AG04450 (cell line): ENCODE measurements at regions not wholly inside any gene's neighbourhood (a gene's known extent, or its start where the extent isn't known, plus 50 kb on each side); places are given as distances from the start of the nearest gene placed in this dataset.

Experiments
- CTCF ChIA-PET: fragments of 300-600, 350-600 bp; formaldehyde crosslinking; extraction: SDS; loops from one replicate; lab custom pipeline; 2022; ENCODE audit warnings: antibody characterized with exemption, inconsistent platforms; lab: Charles Lee
- POLR2A ChIA-PET: fragments of 350-600 bp; formaldehyde crosslinking; extraction: SDS; loops from one replicate; lab custom pipeline; 2021; ENCODE audit warnings: antibody characterized with exemption, inconsistent platforms; lab: Yijun Ruan, JAX
- DNase-seq: peaks from one replicate; pipeline ENCODE4 v3.0.0-alpha.2; 2011; ENCODE audit warnings: low read depth, low spot score
- H3K27ac ChIP-seq: one replicate; pipeline ENCODE4 v1.5.1; 2012; ENCODE audit warnings: low read depth, low read length, control low read depth
- H3K27me3 ChIP-seq: one replicate; pipeline ENCODE4 v1.6.0; 2012; ENCODE audit warnings: low read length; ENCODE audit not compliant: control insufficient read depth, insufficient read depth
- H3K4me3 ChIP-seq: 2 replicates; pipeline ENCODE4 v1.5.1; 2011; ENCODE audit warnings: mild to moderate bottlenecking, low read depth, low read length, control low read depth
- H3K9me3 ChIP-seq: 2 replicates; pipeline ENCODE4 v1.5.1; 2012; ENCODE audit warnings: low read length; ENCODE audit not compliant: control insufficient read depth, insufficient read depth
- TF ChIP-seq, protein P1 (sequence below): IDR thresholded peaks from 2 replicates; pipeline ENCODE4 v1.5.1; 2011; ENCODE audit warnings: low read depth, low read length, control low read depth, inconsistent platforms

- no peak for DNase-seq
- ChIA-PET CTCF (no interaction called here), POLR2A (no interaction called here)
- TF ChIP-seq, protein P1, sequence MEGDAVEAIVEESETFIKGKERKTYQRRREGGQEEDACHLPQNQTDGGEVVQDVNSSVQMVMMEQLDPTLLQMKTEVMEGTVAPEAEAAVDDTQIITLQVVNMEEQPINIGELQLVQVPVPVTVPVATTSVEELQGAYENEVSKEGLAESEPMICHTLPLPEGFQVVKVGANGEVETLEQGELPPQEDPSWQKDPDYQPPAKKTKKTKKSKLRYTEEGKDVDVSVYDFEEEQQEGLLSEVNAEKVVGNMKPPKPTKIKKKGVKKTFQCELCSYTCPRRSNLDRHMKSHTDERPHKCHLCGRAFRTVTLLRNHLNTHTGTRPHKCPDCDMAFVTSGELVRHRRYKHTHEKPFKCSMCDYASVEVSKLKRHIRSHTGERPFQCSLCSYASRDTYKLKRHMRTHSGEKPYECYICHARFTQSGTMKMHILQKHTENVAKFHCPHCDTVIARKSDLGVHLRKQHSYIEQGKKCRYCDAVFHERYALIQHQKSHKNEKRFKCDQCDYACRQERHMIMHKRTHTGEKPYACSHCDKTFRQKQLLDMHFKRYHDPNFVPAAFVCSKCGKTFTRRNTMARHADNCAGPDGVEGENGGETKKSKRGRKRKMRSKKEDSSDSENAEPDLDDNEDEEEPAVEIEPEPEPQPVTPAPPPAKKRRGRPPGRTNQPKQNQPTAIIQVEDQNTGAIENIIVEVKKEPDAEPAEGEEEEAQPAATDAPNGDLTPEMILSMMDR = no peak
- H3K4me3 ChIP-seq = no peak overlapping the region
- H3K9me3 ChIP-seq = no peaks in the 10 kb centered on the region; the same call in 1 of the 2 replicates
- no peak overlapping the region for H3K27ac ChIP-seq
- H3K27me3 ChIP-seq = peaks cover 26% of the 10 kb centered on the region
Measured at GRCh38 chr16:66286527-66286926, 80.0 kb upstream of the CDH5 start.

DNA sequence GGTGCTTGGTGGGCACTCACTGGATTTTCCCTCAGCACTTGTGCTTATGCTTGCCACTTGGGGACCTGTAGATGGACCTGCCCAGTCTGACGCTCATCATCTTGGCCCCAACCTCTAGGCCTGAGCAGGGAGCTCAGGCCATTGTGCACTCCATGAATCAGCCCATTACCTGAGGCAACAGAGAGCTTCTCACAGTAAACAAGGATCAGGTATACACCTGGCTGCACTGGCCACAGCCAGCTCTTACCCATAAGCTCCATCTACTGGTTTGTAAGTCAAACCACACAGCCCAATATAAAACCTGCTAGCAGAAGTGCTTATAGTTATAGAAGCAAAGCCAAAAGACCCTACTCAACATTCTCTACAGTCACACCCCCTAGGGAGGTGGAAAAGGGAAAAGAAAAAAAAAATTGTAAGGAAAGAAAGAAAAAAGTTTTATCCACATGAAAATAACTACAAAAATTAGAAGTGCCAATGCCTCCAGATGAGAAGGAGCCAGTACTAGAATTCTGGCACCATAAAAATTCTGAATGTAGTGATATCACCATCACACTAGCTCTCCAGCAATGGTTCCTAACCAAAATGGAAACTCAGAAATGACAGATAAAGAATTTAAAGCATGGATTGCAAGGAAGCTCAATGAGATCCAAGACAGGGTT, 87.8 kb upstream of the CDH5 start:
- no peak for DNase-seq
- TF ChIP-seq, protein P1 = no peak
- Histone ChIP-seq H3K27ac (no peak overlapping the region), H3K27me3 (peaks cover 16% of the 10 kb centered on the region), H3K9me3 (no peaks in the 10 kb centered on the region; the same call in 1 of the 2 replicates), H3K4me3 (no peak overlapping the region)
- ChIA-PET POLR2A (no interaction called here), CTCF (interaction anchor here (0.6 to 1.7 kb wide), 3 partner anchors 9 to 65 kb away, joined by 3 to 5 read pairs (median 4); no protein-coding TSS in a partner anchor)

GRCh38 chr16:66278111-66278531, 88.4 kb upstream of the CDH5 start:
- ChIA-PET POLR2A (no interaction called here), CTCF (interaction anchor here (1.7 kb wide), 1 partner anchor 12 kb away, joined by 5 read pairs; no protein-coding TSS in a partner anchor)
- peaks cover 14% of the 10 kb centered on the region for H3K27me3 ChIP-seq
- no peak for DNase-seq
- TF ChIP-seq, protein P1 = no peak
- H3K27ac ChIP-seq = no peak overlapping the region
- no peak overlapping the region for H3K4me3 ChIP-seq
- H3K9me3 ChIP-seq = no peaks in the 10 kb centered on the region; the same call in 1 of the 2 replicates

GRCh38 chr16:66277311-66278070, 89.0 kb upstream of the CDH5 start:
- Histone ChIP-seq H3K27me3 (peaks cover 14% of the 10 kb centered on the region), H3K4me3 (no peak overlapping the region), H3K27ac (no peak overlapping the region), H3K9me3 (no peaks in the 10 kb centered on the region; the same call in 1 of the 2 replicates)
- POLR2A ChIA-PET = interaction anchor here (0.7 kb wide), 1 partner anchor 848 kb away, joined by 5 read pairs; no protein-coding TSS in a partner anchor
- DNase-seq = no peak
- TF ChIP-seq, protein P1 = no peak
- CTCF ChIA-PET = interaction anchor here (1.7 to 3.1 kb wide), 3 partner anchors 11 to 66 kb away, joined by 5 to 18 read pairs (median 14); no protein-coding TSS in a partner anchor
